ENCODE measurements at regions not wholly inside any gene's neighbourhood (a gene's known extent, or its start where the extent isn't known, plus 50 kb on each side); places are given as distances from the start of the nearest gene placed in this dataset.
A peak's percentile ranks its signal among the peaks of the same experiment; 100 is the strongest.

- no peak for DNase-seq
Measured at GRCh38 chr10:78730754-78731153, 338.0 kb upstream of the ZMIZ1 start.

- no peak for DNase-seq
Measured at GRCh38 chr10:78731675-78732074, 337.1 kb upstream of the ZMIZ1 start.

- DNase-seq = no peak
Measured at GRCh38 chr10:78732381-78732780, 336.4 kb upstream of the ZMIZ1 start.

- DNase-seq = no peak
Measured at GRCh38 chr10:78736926-78737630, 331.7 kb upstream of the ZMIZ1 start.

GRCh38 chr10:78737883-78738856, 330.6 kb upstream of the ZMIZ1 start:
- DNase-seq = no peak

- DNase-seq = no peak
Measured at GRCh38 chr10:78738861-78739260, 329.9 kb upstream of the ZMIZ1 start.

- DNase-seq = no peak
Measured at GRCh38 chr10:78739444-78740053, 329.2 kb upstream of the ZMIZ1 start.

GRCh38 chr10:78740976-78741915, 327.5 kb upstream of the ZMIZ1 start:
- no peak for DNase-seq

GRCh38 chr10:78742406-78742729, 326.4 kb upstream of the ZMIZ1 start:
- DNase-seq = no peak

GRCh38 chr10:78742730-78743615, 325.8 kb upstream of the ZMIZ1 start:
- DNase-seq = peak in 1 of 2 experiments; percentile 9

- no peak for DNase-seq
Measured at GRCh38 chr10:78744056-78744455, 324.7 kb upstream of the ZMIZ1 start.

GRCh38 chr10:78744491-78745090, 324.2 kb upstream of the ZMIZ1 start:
- no peak for DNase-seq

GRCh38 chr10:78745441-78745840, 323.3 kb upstream of the ZMIZ1 start:
- DNase-seq = no peak

- DNase-seq = no peak
Measured at GRCh38 chr10:78746155-78746763, 322.5 kb upstream of the ZMIZ1 start.

GRCh38 chr10:78747401-78748234, 321.1 kb upstream of the ZMIZ1 start:
- no peak for DNase-seq

- DNase-seq = no peak
Measured at GRCh38 chr10:78748235-78748533, 320.6 kb upstream of the ZMIZ1 start.

- DNase-seq = no peak
Measured at GRCh38 chr10:78749200-78749599, 319.6 kb upstream of the ZMIZ1 start.

- DNase-seq = no peak
Measured at GRCh38 chr10:78749898-78750297, 318.9 kb upstream of the ZMIZ1 start.

- DNase-seq = no peak
Measured at GRCh38 chr10:78750418-78750817, 318.3 kb upstream of the ZMIZ1 start.

- no peak for DNase-seq
Measured at GRCh38 chr10:78751716-78752115, 317.1 kb upstream of the ZMIZ1 start.

All from NCI-H2081 (cell line).